ENCODE measurements at regions not wholly inside any gene's neighbourhood (a gene's known extent, or its start where the extent isn't known, plus 50 kb on each side); places are given as distances from the start of the nearest gene placed in this dataset.
"Not testable (repeated sequence)": the region's sequence is repeated elsewhere in the genome, so short reads cannot be mapped to it uniquely, and the experiment has no call there.

DNA sequence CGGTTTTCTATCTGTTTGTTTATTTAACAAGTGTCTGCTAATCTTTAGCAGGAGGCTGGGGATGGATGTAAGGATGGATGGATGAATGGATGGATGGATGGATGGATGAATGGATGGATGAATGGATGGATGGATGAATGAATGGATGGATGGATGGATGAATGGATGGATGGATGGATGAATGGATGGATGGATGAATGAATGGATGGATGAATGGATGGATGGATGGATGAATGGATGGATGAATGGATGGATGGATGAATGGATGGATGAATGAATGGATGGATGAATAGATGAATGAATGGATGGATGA is 310.7 kb downstream of the FOXL1 start:
- TF ChIP-seq, protein P1, sequence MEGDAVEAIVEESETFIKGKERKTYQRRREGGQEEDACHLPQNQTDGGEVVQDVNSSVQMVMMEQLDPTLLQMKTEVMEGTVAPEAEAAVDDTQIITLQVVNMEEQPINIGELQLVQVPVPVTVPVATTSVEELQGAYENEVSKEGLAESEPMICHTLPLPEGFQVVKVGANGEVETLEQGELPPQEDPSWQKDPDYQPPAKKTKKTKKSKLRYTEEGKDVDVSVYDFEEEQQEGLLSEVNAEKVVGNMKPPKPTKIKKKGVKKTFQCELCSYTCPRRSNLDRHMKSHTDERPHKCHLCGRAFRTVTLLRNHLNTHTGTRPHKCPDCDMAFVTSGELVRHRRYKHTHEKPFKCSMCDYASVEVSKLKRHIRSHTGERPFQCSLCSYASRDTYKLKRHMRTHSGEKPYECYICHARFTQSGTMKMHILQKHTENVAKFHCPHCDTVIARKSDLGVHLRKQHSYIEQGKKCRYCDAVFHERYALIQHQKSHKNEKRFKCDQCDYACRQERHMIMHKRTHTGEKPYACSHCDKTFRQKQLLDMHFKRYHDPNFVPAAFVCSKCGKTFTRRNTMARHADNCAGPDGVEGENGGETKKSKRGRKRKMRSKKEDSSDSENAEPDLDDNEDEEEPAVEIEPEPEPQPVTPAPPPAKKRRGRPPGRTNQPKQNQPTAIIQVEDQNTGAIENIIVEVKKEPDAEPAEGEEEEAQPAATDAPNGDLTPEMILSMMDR (conservative IDR thresholded peaks at IDR 0.05 in 1 of 2, IDR thresholded peaks at IDR 0.05 in 1 of 2; ENCODE audit: low read depth in 1 of 2, low read length in 2 of 2), result not testable (repeated sequence)
- not testable (repeated sequence) for TF ChIP-seq EZH2 (IDR thresholded peaks at IDR 0.05; ENCODE audit: low read length, missing control alignments)
